Liver (tissue), 7 donors: ENCODE measurements at regions not wholly inside any gene's neighbourhood (a gene's known extent, or its start where the extent isn't known, plus 50 kb on each side); places are given as distances from the start of the nearest gene placed in this dataset.
A peak's percentile ranks its signal among the peaks of the same experiment; 100 is the strongest.

Experiments used
- DNase-seq: peaks from one replicate; pipeline ENCODE4 v3.0.0-alpha.2; 2017; ENCODE audit warnings: low spot score
- H3K27ac ChIP-seq, 2 donors: one replicate each; pipeline ENCODE4 v1.7.0; 2013; ENCODE audit warnings: inconsistent platforms in 2 of 2, low read length in 2 of 2, control low read depth in 1 of 2, low read depth in 1 of 2, mild to moderate bottlenecking in 1 of 2
- H3K27me3 ChIP-seq, 4 donors: one replicate each; pipeline versions ENCODE4 v1.6.1 to v1.7.0; 2013; ENCODE audit warnings: low read length in 3 of 4, inconsistent platforms in 1 of 4, mild to moderate bottlenecking in 1 of 4, moderate library complexity in 1 of 4; ENCODE audit not compliant: control insufficient read depth in 4 of 4, insufficient read depth in 4 of 4
- H3K36me3 ChIP-seq, 4 donors: one replicate each; pipeline versions ENCODE4 v1.6.1 to v1.7.0; 2013; ENCODE audit warnings: low read length in 3 of 4, mild to moderate bottlenecking in 3 of 4, low read depth in 1 of 4, moderate library complexity in 1 of 4; ENCODE audit not compliant: control insufficient read depth in 4 of 4, insufficient read depth in 3 of 4
- H3K4me1 ChIP-seq, 4 donors: one replicate each; pipeline versions ENCODE4 v1.6.1 to v1.7.0; 2013; ENCODE audit warnings: low read length in 3 of 4, mild to moderate bottlenecking in 3 of 4, moderate library complexity in 1 of 4; ENCODE audit not compliant: control insufficient read depth in 4 of 4, insufficient read depth in 4 of 4
- H3K4me3 ChIP-seq, 3 donors: one replicate each; pipeline versions ENCODE4 v1.6.1 to v1.7.0; 2013; ENCODE audit warnings: low read length in 3 of 3, control low read depth in 1 of 3, low read depth in 1 of 3, mild to moderate bottlenecking in 1 of 3
- H3K9ac ChIP-seq, 2 donors: one replicate each; pipeline ENCODE4 v1.7.0; 2013; ENCODE audit warnings: low read length in 2 of 2, mild to moderate bottlenecking in 2 of 2, moderate library complexity in 2 of 2, control low read depth in 1 of 2, low read depth in 1 of 2
- H3K9me3 ChIP-seq, 4 donors: one replicate each; pipeline versions ENCODE4 v1.6.1 to v1.7.0; 2013; ENCODE audit warnings: low read length in 3 of 4; ENCODE audit not compliant: control insufficient read depth in 4 of 4
- ATF3 ChIP-seq: IDR thresholded peaks from 2 replicates; pipeline ENCODE4 v1.6.1; 2016; ENCODE audit warnings: antibody characterized with exemption
- EGR1 ChIP-seq, 2 donors: IDR thresholded peaks; 2 replicates each; pipeline ENCODE4 v1.6.1; 2016 to 2018; ENCODE audit warnings: antibody characterized with exemption in 2 of 2, low read depth in 2 of 2
- FOXA1 ChIP-seq: IDR thresholded peaks from 2 replicates; pipeline ENCODE4 v1.6.1; 2016; ENCODE audit warnings: antibody characterized with exemption
- FOXA2 ChIP-seq: IDR thresholded peaks from 2 replicates; pipeline ENCODE4 v1.6.1; 2016; ENCODE audit warnings: antibody characterized with exemption
- GABPA ChIP-seq, 2 donors: IDR thresholded peaks in 1 of 2; conservative IDR thresholded peaks in 1 of 2; 2 replicates each; pipeline ENCODE4 v1.6.1; 2016; ENCODE audit warnings: antibody characterized with exemption in 2 of 2, mild to moderate bottlenecking in 1 of 2, moderate library complexity in 1 of 2
- HNF4A ChIP-seq, 2 donors: conservative IDR thresholded peaks; 2 replicates each; pipeline ENCODE4 v1.6.1; 2016; ENCODE audit warnings: antibody characterized with exemption in 2 of 2, mild to moderate bottlenecking in 2 of 2
- HNF4G ChIP-seq: IDR thresholded peaks from 2 replicates; pipeline ENCODE4 v1.6.1; 2016; ENCODE audit warnings: antibody characterized with exemption
- JUND ChIP-seq, 2 donors: IDR thresholded peaks; 2 replicates each; pipeline ENCODE4 v1.6.1; 2016; ENCODE audit warnings: antibody characterized with exemption in 2 of 2
- MAX ChIP-seq: IDR thresholded peaks from 2 replicates; pipeline ENCODE4 v1.6.1; 2016; ENCODE audit warnings: antibody characterized with exemption
- NR2F2 ChIP-seq: IDR thresholded peaks from 2 replicates; pipeline ENCODE4 v1.6.1; 2016; ENCODE audit warnings: antibody characterized with exemption
- RAD21 ChIP-seq, 2 donors: IDR thresholded peaks; 2 replicates each; pipeline ENCODE4 v1.6.1; 2016; ENCODE audit warnings: antibody characterized with exemption in 2 of 2, mild to moderate bottlenecking in 2 of 2
- RXRA ChIP-seq, 2 donors: IDR thresholded peaks; 2 replicates each; pipeline ENCODE4 v1.6.1; 2017 to 2018; ENCODE audit warnings: antibody characterized with exemption in 2 of 2, mild to moderate bottlenecking in 1 of 2
- SP1 ChIP-seq: IDR thresholded peaks from 2 replicates; pipeline ENCODE4 v1.6.1; 2018; ENCODE audit warnings: antibody characterized with exemption, mild to moderate bottlenecking
- TAF1 ChIP-seq: conservative IDR thresholded peaks from 2 replicates; pipeline ENCODE4 v1.6.1; 2016; ENCODE audit warnings: antibody characterized with exemption, mild to moderate bottlenecking
- YY1 ChIP-seq: IDR thresholded peaks from 2 replicates; pipeline ENCODE4 v1.6.1; 2016; ENCODE audit warnings: antibody characterized with exemption, mild to moderate bottlenecking
- ZBTB33 ChIP-seq: IDR thresholded peaks from 2 replicates; pipeline ENCODE4 v1.6.1; 2016; ENCODE audit warnings: antibody characterized with exemption
- WGBS: extraction: QIAGEN DNeasy Blood & Tissue Kit; methylation state at CpG from one replicate; pipeline ENCODE4 v1.1.7; 2013; 5-methylcytosine and 5-hydroxymethylcytosine counted together
- TF ChIP-seq, protein P1 (sequence below): IDR thresholded peaks from 2 replicates; pipeline ENCODE4 v1.6.1; 2016; ENCODE audit warnings: antibody characterized with exemption, mild to moderate bottlenecking
- donor health status: healthy.
- donor health status: healthy.
- donor health status: healthy.
- donor health status: healthy.

DNA sequence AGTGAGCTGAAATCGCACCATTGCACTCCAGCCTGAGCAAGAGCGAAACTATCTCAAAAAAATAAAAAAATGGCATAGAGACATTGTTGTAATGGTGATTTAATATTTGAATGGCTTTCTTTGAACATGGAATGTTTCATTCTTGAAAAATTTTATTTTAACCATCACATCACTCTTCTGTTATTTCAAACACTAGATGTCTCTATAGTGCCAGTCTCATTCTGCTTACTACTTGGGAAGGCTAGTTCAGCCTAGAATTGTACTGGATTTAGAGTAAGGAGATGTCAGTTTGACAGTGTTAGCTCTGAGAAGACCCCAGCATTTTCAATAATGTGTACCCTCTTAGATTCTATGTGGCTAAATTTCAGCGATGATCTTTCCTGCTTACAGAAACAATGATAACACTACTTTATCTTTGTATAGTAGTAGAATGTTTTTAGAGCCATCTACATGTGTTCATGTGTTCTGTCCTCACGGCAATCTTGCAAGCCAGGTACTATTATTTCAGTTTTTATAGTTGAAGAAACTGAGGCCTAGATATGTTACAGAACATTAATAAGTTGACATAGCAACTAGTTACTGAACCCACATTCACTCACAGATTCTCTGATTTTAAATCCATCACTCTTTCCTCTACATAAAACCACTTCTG is 142.9 kb upstream of the ZSWIM2 start:
- TF ChIP-seq EGR1 (IDR thresholded peaks at IDR 0.05; ENCODE audit: low read depth in 2 of 2) (no peak), YY1 (no peak), RAD21 (IDR thresholded peaks at IDR 0.05) (peak; percentile 43 to 49), HNF4G (no peak), FOXA2 (no peak)
- Histone ChIP-seq H3K4me3 (no peak overlapping the region), H3K27ac (no peak overlapping the region), H3K9ac (no peak overlapping the region), H3K4me1 (no peaks in the 10 kb centered on the region), H3K36me3 (no peaks in the 10 kb centered on the region), H3K27me3 (peaks cover 0 to 4% (median 0%) of the 10 kb centered on the region in 4 donors), H3K9me3 (peaks cover 0 to 5% (median 2%) of the 10 kb centered on the region in 4 donors)
- DNase-seq: no peak
- WGBS: 76% methylated on average over 4 of the region's 4 CpGs

- Histone ChIP-seq H3K4me1 (no peaks in the 10 kb centered on the region), H3K4me3 (peak overlapping the region in 1 of 3 donors; percentile 9), H3K27ac (no peak overlapping the region), H3K9me3 (peaks cover 0 to 5% (median 2%) of the 10 kb centered on the region in 4 donors), H3K36me3 (no peaks in the 10 kb centered on the region), H3K9ac (no peak overlapping the region), H3K27me3 (no peaks in the 10 kb centered on the region)
- no peak for TF ChIP-seq GABPA (IDR thresholded peaks at IDR 0.05 in 1 of 2, conservative IDR thresholded peaks at IDR 0.05 in 1 of 2)
- TF ChIP-seq RAD21 (IDR thresholded peaks at IDR 0.05): no peak
- no peak for TF ChIP-seq NR2F2
- no peak for TF ChIP-seq RXRA (IDR thresholded peaks at IDR 0.05)
- TF ChIP-seq SP1: no peak
- TF ChIP-seq HNF4A (conservative IDR thresholded peaks at IDR 0.05): no peak
- no peak for TF ChIP-seq ATF3
- no peak for TF ChIP-seq FOXA1
- no peak for TF ChIP-seq TAF1
- DNase-seq: no peak
- WGBS: 64% methylated on average over 2 of the region's 2 CpGs
Measured at GRCh38 chr2:186984966-186985365, 136.0 kb upstream of the ZSWIM2 start.

DNA sequence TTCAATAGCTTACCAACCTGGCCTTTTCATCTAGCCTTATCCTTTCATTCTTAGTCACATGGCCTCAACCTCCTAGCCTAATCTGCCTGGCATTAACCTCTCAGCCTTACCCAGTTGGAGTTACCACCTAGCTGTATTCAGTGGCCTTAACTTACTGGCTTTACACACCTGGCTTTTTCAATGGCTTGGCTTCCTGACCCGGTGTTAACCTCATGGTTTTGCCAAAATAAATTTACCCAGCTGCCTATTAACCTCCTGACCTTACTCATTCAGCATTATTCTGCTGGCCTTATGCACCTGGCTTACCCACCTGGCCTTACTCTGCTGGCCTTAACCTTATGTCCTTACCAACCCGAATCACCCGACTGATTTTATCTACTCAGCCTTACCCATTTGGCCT is 135.5 kb upstream of the ZSWIM2 start:
- peaks cover 0 to 2% (median under 1%) of the 10 kb centered on the region in 4 donors for H3K9me3 ChIP-seq
- no peak for DNase-seq
- no peak overlapping the region for H3K27ac ChIP-seq
- no peaks in the 10 kb centered on the region for H3K4me1 ChIP-seq
- 43% methylated on average over 3 of the region's 3 CpGs for WGBS
- TF ChIP-seq RXRA (IDR thresholded peaks at IDR 0.05) (peak; percentile 22 to 46), EGR1 (IDR thresholded peaks at IDR 0.05; ENCODE audit: low read depth in 2 of 2) (no peak)
- no peaks in the 10 kb centered on the region for H3K36me3 ChIP-seq
- no peaks in the 10 kb centered on the region for H3K27me3 ChIP-seq
- no peak overlapping the region for H3K4me3 ChIP-seq
- no peak overlapping the region for H3K9ac ChIP-seq

- WGBS: 92% methylated on average over 11 of the region's 11 CpGs
- no peak overlapping the region for H3K9ac ChIP-seq
- no peaks in the 10 kb centered on the region for H3K27me3 ChIP-seq
- no peaks in the 10 kb centered on the region for H3K9me3 ChIP-seq
- no peaks in the 10 kb centered on the region for H3K36me3 ChIP-seq
- H3K27ac ChIP-seq: no peak overlapping the region
- H3K4me3 ChIP-seq: no peak overlapping the region
- no peak for DNase-seq
- no peaks in the 10 kb centered on the region for H3K4me1 ChIP-seq
- TF ChIP-seq YY1 (no peak), ZBTB33 (no peak), JUND (IDR thresholded peaks at IDR 0.05) (no peak), ATF3 (no peak), MAX (no peak), EGR1 (IDR thresholded peaks at IDR 0.05; ENCODE audit: low read depth in 2 of 2) (no peak), NR2F2 (no peak), RAD21 (IDR thresholded peaks at IDR 0.05) (no peak)
- TF ChIP-seq, protein P1, sequence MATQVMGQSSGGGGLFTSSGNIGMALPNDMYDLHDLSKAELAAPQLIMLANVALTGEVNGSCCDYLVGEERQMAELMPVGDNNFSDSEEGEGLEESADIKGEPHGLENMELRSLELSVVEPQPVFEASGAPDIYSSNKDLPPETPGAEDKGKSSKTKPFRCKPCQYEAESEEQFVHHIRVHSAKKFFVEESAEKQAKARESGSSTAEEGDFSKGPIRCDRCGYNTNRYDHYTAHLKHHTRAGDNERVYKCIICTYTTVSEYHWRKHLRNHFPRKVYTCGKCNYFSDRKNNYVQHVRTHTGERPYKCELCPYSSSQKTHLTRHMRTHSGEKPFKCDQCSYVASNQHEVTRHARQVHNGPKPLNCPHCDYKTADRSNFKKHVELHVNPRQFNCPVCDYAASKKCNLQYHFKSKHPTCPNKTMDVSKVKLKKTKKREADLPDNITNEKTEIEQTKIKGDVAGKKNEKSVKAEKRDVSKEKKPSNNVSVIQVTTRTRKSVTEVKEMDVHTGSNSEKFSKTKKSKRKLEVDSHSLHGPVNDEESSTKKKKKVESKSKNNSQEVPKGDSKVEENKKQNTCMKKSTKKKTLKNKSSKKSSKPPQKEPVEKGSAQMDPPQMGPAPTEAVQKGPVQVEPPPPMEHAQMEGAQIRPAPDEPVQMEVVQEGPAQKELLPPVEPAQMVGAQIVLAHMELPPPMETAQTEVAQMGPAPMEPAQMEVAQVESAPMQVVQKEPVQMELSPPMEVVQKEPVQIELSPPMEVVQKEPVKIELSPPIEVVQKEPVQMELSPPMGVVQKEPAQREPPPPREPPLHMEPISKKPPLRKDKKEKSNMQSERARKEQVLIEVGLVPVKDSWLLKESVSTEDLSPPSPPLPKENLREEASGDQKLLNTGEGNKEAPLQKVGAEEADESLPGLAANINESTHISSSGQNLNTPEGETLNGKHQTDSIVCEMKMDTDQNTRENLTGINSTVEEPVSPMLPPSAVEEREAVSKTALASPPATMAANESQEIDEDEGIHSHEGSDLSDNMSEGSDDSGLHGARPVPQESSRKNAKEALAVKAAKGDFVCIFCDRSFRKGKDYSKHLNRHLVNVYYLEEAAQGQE: no peak
Measured at GRCh38 chr2:186980787-186981550, 132.0 kb upstream of the ZSWIM2 start.
